Mesendoderm (in vitro differentiated cells): ENCODE measurements at regions not wholly inside any gene's neighbourhood (a gene's known extent, or its start where the extent isn't known, plus 50 kb on each side); places are given as distances from the start of the nearest gene placed in this dataset.
"Not testable (repeated sequence)": the region's sequence is repeated elsewhere in the genome, so short reads cannot be mapped to it uniquely, and the experiment has no call there.

ENCODE experiments used
- DNase-seq: peaks from one replicate; pipeline ENCODE4 v3.0.0; 2013
- H2AK5ac ChIP-seq: 2 replicates; pipeline ENCODE4 v1.6.1; 2013; ENCODE audit warnings: low read length, inconsistent platforms
- H2BK120ac ChIP-seq: 2 replicates; pipeline ENCODE4 v1.6.1; 2013; ENCODE audit warnings: low read depth, mild to moderate bottlenecking, low read length, moderate library complexity, mixed read lengths
- H2BK15ac ChIP-seq: replicated peaks from 2 replicates; pipeline ENCODE4 v1.6.1; 2013; ENCODE audit warnings: low read depth, mild to moderate bottlenecking, moderate library complexity
- H2BK5ac ChIP-seq: 2 replicates; pipeline ENCODE4 v1.6.1; 2013; ENCODE audit warnings: low read length, inconsistent platforms
- H3K18ac ChIP-seq: 2 replicates; pipeline ENCODE4 v1.6.1; 2013; ENCODE audit warnings: mild to moderate bottlenecking, low read length, mixed read lengths
- H3K23ac ChIP-seq: one replicate; pipeline ENCODE4 v1.6.1; 2013; ENCODE audit warnings: low read length
- H3K27ac ChIP-seq: 2 replicates; pipeline ENCODE4 v1.5.1; 2013; ENCODE audit warnings: low read depth, mild to moderate bottlenecking, inconsistent platforms, low read length, moderate library complexity
- H3K27me3 ChIP-seq: 2 replicates; pipeline ENCODE4 v1.6.1; 2013; ENCODE audit warnings: low read length, control low read depth, mild to moderate bottlenecking, inconsistent platforms; ENCODE audit not compliant: insufficient read depth, poor library complexity
- H3K36me3 ChIP-seq: 2 replicates; pipeline ENCODE4 v1.6.1; 2013; ENCODE audit warnings: low read length, inconsistent platforms; ENCODE audit not compliant: control insufficient read depth, insufficient read depth
- H3K4ac ChIP-seq: one replicate; pipeline ENCODE4 v1.6.1; 2013; ENCODE audit warnings: low read depth, mild to moderate bottlenecking, low read length, moderate library complexity
- H3K4me1 ChIP-seq: 2 replicates; pipeline ENCODE4 v1.6.1; 2013; ENCODE audit warnings: low read depth, low read length, inconsistent platforms; ENCODE audit not compliant: control insufficient read depth
- H3K4me2 ChIP-seq: 2 replicates; pipeline ENCODE4 v1.6.1; 2013; ENCODE audit warnings: low read length
- H3K4me3 ChIP-seq: 2 replicates; pipeline ENCODE4 v1.5.1; 2013; ENCODE audit warnings: mild to moderate bottlenecking, low read length
- H3K56ac ChIP-seq: one replicate; pipeline ENCODE4 v1.6.1; 2013; ENCODE audit warnings: low read length
- H3K79me1 ChIP-seq: 2 replicates; pipeline ENCODE4 v1.6.1; 2013; ENCODE audit warnings: low read length, inconsistent platforms
- H3K79me2 ChIP-seq: 2 replicates; pipeline ENCODE4 v1.6.1; 2013; ENCODE audit warnings: mild to moderate bottlenecking, low read length; ENCODE audit not compliant: control insufficient read depth, insufficient read depth
- H3K9ac ChIP-seq: 2 replicates; pipeline ENCODE4 v1.6.1; 2013; ENCODE audit warnings: low read length, inconsistent platforms
- H4K5ac ChIP-seq: one replicate; pipeline ENCODE4 v1.6.1; 2013; ENCODE audit warnings: low read length
- H4K8ac ChIP-seq: one replicate; pipeline ENCODE4 v1.6.1; 2013; ENCODE audit warnings: low read depth, mild to moderate bottlenecking, control low read depth, low read length, moderate library complexity
- WGBS: extraction: QIAGEN DNeasy Blood & Tissue Kit; methylation state at CpG from one replicate; pipeline ENCODE4 v1.1.7; 2013; ENCODE audit warnings: low lambda C conversion rate, missing lambda C conversion rate; ENCODE audit not compliant: insufficient coverage; ENCODE audit errors: extremely low coverage; 5-methylcytosine and 5-hydroxymethylcytosine counted together

DNA sequence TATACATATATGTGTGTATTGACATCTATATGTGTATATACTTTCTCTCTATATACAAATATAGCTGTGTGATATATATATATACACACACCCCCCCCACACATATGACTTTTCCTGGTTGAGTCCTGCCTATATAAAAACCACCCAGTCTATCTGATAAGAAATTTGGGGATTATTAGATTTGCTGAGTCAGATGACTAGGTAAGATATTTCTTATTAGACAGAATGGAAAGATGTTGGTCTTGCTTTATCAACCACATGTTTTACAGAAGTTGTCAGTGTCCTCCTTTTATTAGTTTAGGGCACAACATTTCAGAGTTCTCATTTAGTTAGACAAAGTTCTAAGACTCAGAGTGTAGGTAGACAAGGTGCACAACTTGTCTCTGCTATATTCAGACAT is 953.3 kb downstream of the METTL15 start:
- Histone ChIP-seq H4K5ac (no peak overlapping the region), H3K4me1 (no peaks in the 10 kb centered on the region), H3K4ac (no peak overlapping the region), H3K56ac (no peak overlapping the region), H3K4me2 (no peak overlapping the region), H3K36me3 (no peaks in the 10 kb centered on the region), H2BK5ac (no peak overlapping the region), H3K27me3 (no peaks in the 10 kb centered on the region), H2BK120ac (no peak overlapping the region), H3K18ac (no peak overlapping the region), H2AK5ac (no peak overlapping the region), H2BK15ac (no peak overlapping the region), H3K79me2 (no peaks in the 10 kb centered on the region), H4K8ac (no peak overlapping the region), H3K27ac (no peak overlapping the region), H3K4me3 (no peak overlapping the region), H3K9ac (no peak overlapping the region), H3K79me1 (no peaks in the 10 kb centered on the region), H3K23ac (no peak overlapping the region)
- no peak for DNase-seq

DNA sequence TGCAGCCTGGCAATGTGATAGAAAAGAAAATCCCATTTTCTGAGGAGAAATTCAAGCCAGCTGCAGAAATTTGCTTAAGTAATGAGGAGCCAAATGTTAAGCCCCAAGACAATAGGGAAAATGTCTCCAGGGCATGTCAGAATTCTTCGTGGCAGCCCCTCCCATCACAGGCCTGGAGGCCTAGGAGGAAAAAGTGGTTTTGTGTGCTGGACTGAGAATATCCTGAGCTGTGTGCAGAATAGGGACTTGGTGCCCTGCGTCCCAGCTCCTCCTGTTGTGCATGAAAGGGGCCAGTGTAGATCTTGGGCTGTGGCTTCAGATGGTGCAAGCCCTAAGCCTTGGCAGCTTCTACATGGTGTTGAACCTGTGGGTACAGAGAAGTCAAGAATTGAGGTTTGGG is 948.3 kb downstream of the METTL15 start:
- H3K27ac ChIP-seq, H3K9ac ChIP-seq, DNase-seq, H4K8ac ChIP-seq, H3K36me3 ChIP-seq, H2AK5ac ChIP-seq, H3K27me3 ChIP-seq, H2BK5ac ChIP-seq, H3K79me2 ChIP-seq, H3K79me1 ChIP-seq, H3K4ac ChIP-seq, H3K4me3 ChIP-seq, H2BK15ac ChIP-seq, H3K23ac ChIP-seq, H3K4me1 ChIP-seq, H2BK120ac ChIP-seq, H4K5ac ChIP-seq, H3K56ac ChIP-seq, H3K4me2 ChIP-seq, H3K18ac ChIP-seq: not testable (repeated sequence)
- WGBS: no CpG with 5 or more reads among the region's 2 CpGs

GRCh38 chr11:29051935-29052334 is 943.7 kb downstream of the METTL15 start:
- H4K8ac ChIP-seq: no peak overlapping the region
- WGBS: no CpG with 5 or more reads among the region's 1 CpG

GRCh38 chr11:29050962-29051361 is 942.8 kb downstream of the METTL15 start:
- not testable (repeated sequence) for H2BK5ac ChIP-seq, H3K27ac ChIP-seq, DNase-seq, H3K56ac ChIP-seq, H3K4ac ChIP-seq, H2BK120ac ChIP-seq, H2AK5ac ChIP-seq, H4K5ac ChIP-seq, H3K79me2 ChIP-seq, H3K79me1 ChIP-seq, H3K23ac ChIP-seq, H3K4me2 ChIP-seq, H4K8ac ChIP-seq, H3K18ac ChIP-seq, H3K9ac ChIP-seq, H3K36me3 ChIP-seq, H3K4me3 ChIP-seq, H3K27me3 ChIP-seq, H3K4me1 ChIP-seq, H2BK15ac ChIP-seq
- WGBS: no CpG with 5 or more reads among the region's 11 CpGs

More at GRCh38 chr11:29051935-29052334, 943.7 kb downstream of the METTL15 start:
- H2BK120ac ChIP-seq: no peak overlapping the region
- no peak overlapping the region for H3K4me2 ChIP-seq
- no peaks in the 10 kb centered on the region for H3K27me3 ChIP-seq
- no peak overlapping the region for H4K5ac ChIP-seq
- no peaks in the 10 kb centered on the region for H3K4me1 ChIP-seq
- H3K18ac ChIP-seq: no peak overlapping the region
- H2BK15ac ChIP-seq: no peak overlapping the region
- H3K36me3 ChIP-seq: no peaks in the 10 kb centered on the region
- H3K79me1 ChIP-seq: no peaks in the 10 kb centered on the region
- H3K27ac ChIP-seq: no peak overlapping the region
- H3K4me3 ChIP-seq: no peak overlapping the region
- no peak for DNase-seq
- H3K79me2 ChIP-seq: no peaks in the 10 kb centered on the region
- H3K9ac ChIP-seq: no peak overlapping the region
- H2AK5ac ChIP-seq: no peak overlapping the region
- H2BK5ac ChIP-seq: no peak overlapping the region
- no peak overlapping the region for H3K23ac ChIP-seq
- no peak overlapping the region for H3K56ac ChIP-seq
- H3K4ac ChIP-seq: no peak overlapping the region

- H4K8ac ChIP-seq: no peak overlapping the region
- no peak overlapping the region for H3K56ac ChIP-seq
- no peak overlapping the region for H3K23ac ChIP-seq
- DNase-seq: no peak
- no peaks in the 10 kb centered on the region for H3K79me2 ChIP-seq
- H3K4ac ChIP-seq: no peak overlapping the region
- H2BK120ac ChIP-seq: no peak overlapping the region
- H2AK5ac ChIP-seq: no peak overlapping the region
- no peak overlapping the region for H3K9ac ChIP-seq
- no peak overlapping the region for H3K4me3 ChIP-seq
- H3K27ac ChIP-seq: no peak overlapping the region
- no peak overlapping the region for H2BK15ac ChIP-seq
- H2BK5ac ChIP-seq: no peak overlapping the region
- H3K27me3 ChIP-seq: no peaks in the 10 kb centered on the region
- H3K4me1 ChIP-seq: no peaks in the 10 kb centered on the region
- H3K36me3 ChIP-seq: no peaks in the 10 kb centered on the region
- no peak overlapping the region for H3K4me2 ChIP-seq
- H4K5ac ChIP-seq: no peak overlapping the region
- no peak overlapping the region for H3K18ac ChIP-seq
- no peaks in the 10 kb centered on the region for H3K79me1 ChIP-seq
Measured at GRCh38 chr11:29040489-29040888, 932.3 kb downstream of the METTL15 start.

GRCh38 chr11:29032384-29033149 is 924.4 kb downstream of the METTL15 start:
- Histone ChIP-seq H3K36me3 (no peaks in the 10 kb centered on the region), H3K79me2 (no peaks in the 10 kb centered on the region), H3K79me1 (no peaks in the 10 kb centered on the region), H3K4me2 (no peak overlapping the region), H4K5ac (no peak overlapping the region), H2BK15ac (no peak overlapping the region), H3K23ac (no peak overlapping the region), H3K4me1 (no peaks in the 10 kb centered on the region), H3K4ac (no peak overlapping the region), H3K4me3 (no peak overlapping the region), H2BK120ac (no peak overlapping the region), H3K56ac (no peak overlapping the region), H3K27ac (no peak overlapping the region), H3K27me3 (no peaks in the 10 kb centered on the region), H4K8ac (no peak overlapping the region), H2BK5ac (no peak overlapping the region), H3K18ac (no peak overlapping the region), H3K9ac (no peak overlapping the region), H2AK5ac (no peak overlapping the region)
- no peak for DNase-seq
- WGBS: no CpG with 5 or more reads among the region's 2 CpGs
